GM12878 (cell line): ENCODE measurements at regions not wholly inside any gene's neighbourhood (a gene's known extent, or its start where the extent isn't known, plus 50 kb on each side); places are given as distances from the start of the nearest gene placed in this dataset.

ENCODE experiments used
- ATAC-seq: fragments of 200-7000 bp; cut with Tn5 transposase; 3 replicates; pipeline ENCODE4 v1.9.1; 2020; ENCODE audit warnings: mild to moderate bottlenecking, moderate library complexity
- BruUV-seq: library from RNA; stranded (reverse); fragments of 400-500 nt; replicated peaks from 2 replicates; lab custom pipeline; 2021; lab: Mats Ljungman, UMichigan
- CTCF ChIA-PET: fragments of 300-600 bp; sonication (Branson Sonifier 250); formaldehyde crosslinking; extraction: SDS; loops from one replicate; lab custom pipeline; 2021; ENCODE audit warnings: inconsistent platforms; lab: Yijun Ruan, JAX
- POLR2A ChIA-PET: fragments of 350-600 bp; formaldehyde crosslinking; extraction: SDS; loops from one replicate; lab custom pipeline; 2021; ENCODE audit warnings: inconsistent platforms; lab: Charles Lee
- RAD21 ChIA-PET: fragments of 300-600 bp; sonication (Branson Sonifier 250); formaldehyde crosslinking; loops from one replicate; lab custom pipeline; 2023; ENCODE audit warnings: antibody characterized with exemption; ENCODE audit not compliant: unreplicated experiment; lab: Charles Lee
- SMC1A ChIA-PET: fragments of 300-600 bp; sonication (Branson Sonifier 250); formaldehyde crosslinking; loops from one replicate; lab custom pipeline; 2023; ENCODE audit not compliant: unreplicated experiment, uncharacterized antibody; lab: Charles Lee
- DNase-seq: peaks from one replicate; pipeline ENCODE4 v3.0.0-alpha.2; 2011; ENCODE audit warnings: low read depth, low spot score
- FAIRE-seq: peaks from 3 replicates; lab custom pipeline; 2011; peaks lifted over from hg19 to GRCh38; lab: Jason Lieb, UNC
- H2AFZ ChIP-seq: 2 replicates; pipeline ENCODE4 v1.6.0; 2011; ENCODE audit warnings: low read depth, low read length, control low read depth; ENCODE audit not compliant: control insufficient read depth
- H3K27ac ChIP-seq: 2 replicates; pipeline ENCODE4 v1.5.1; 2011; ENCODE audit warnings: control low read depth; ENCODE audit not compliant: control insufficient read depth, insufficient read depth
- H3K27me3 ChIP-seq, 2 experiments: replicated peaks in 1 of 2; 2 replicates each; pipeline versions ENCODE4 v1.6.0 to v1.6.1; 2011; ENCODE audit warnings: low read length in 1 of 2; ENCODE audit not compliant: control insufficient read depth in 2 of 2, insufficient read depth in 2 of 2
- H3K36me3 ChIP-seq, 2 experiments: 2 replicates each; pipeline ENCODE4 v1.5.1; 2011; ENCODE audit warnings: low read length in 1 of 2; ENCODE audit not compliant: control insufficient read depth in 2 of 2, insufficient read depth in 2 of 2
- H3K4me1 ChIP-seq: 2 replicates; pipeline ENCODE4 v1.6.1; 2011; ENCODE audit warnings: mild to moderate bottlenecking, low read length, moderate library complexity, mixed read lengths; ENCODE audit not compliant: control insufficient read depth, insufficient read depth
- H3K4me2 ChIP-seq: 2 replicates; pipeline ENCODE4 v1.6.0; 2011; ENCODE audit warnings: control low read depth; ENCODE audit not compliant: control insufficient read depth, insufficient read depth
- H3K4me3 ChIP-seq: fragments of 200-600 bp; sonication (generic); 2 replicates; pipeline ENCODE4 v1.5.1; 2016
- H3K79me2 ChIP-seq: 2 replicates; pipeline ENCODE4 v1.6.0; 2011; ENCODE audit warnings: low read length; ENCODE audit not compliant: control insufficient read depth, insufficient read depth
- H3K9ac ChIP-seq: 2 replicates; pipeline ENCODE4 v1.8.0; 2011; ENCODE audit warnings: low read length, control low read depth, mixed read lengths; ENCODE audit not compliant: control insufficient read depth, insufficient read depth
- H3K9me3 ChIP-seq: replicated peaks from 3 replicates; pipeline ENCODE4 v1.5.1; 2011; ENCODE audit warnings: mild to moderate bottlenecking, low read length; ENCODE audit not compliant: control insufficient read depth, insufficient read depth
- H4K20me1 ChIP-seq: 2 replicates; pipeline ENCODE4 v1.6.0; 2011; ENCODE audit not compliant: control insufficient read depth, insufficient read depth
- BMI1 ChIP-seq: fragments of 450-650 bp; IDR thresholded peaks from 2 replicates; pipeline ENCODE4 v1.6.1; 2016; ENCODE audit warnings: mild to moderate bottlenecking, moderate library complexity, borderline replicate concordance
- EGR1 ChIP-seq, 2 experiments: IDR thresholded peaks; 1 replicate in 1 of 2; 2 replicates in 1 of 2; pipeline ENCODE4 v1.6.1; 2011 to 2012; ENCODE audit warnings: low read depth in 2 of 2, low read length in 2 of 2, borderline replicate concordance in 1 of 2, mild to moderate bottlenecking in 1 of 2, moderate library complexity in 1 of 2
- FOXM1 ChIP-seq: IDR thresholded peaks from 2 replicates; pipeline ENCODE4 v1.6.1; 2012; ENCODE audit warnings: low read depth, mild to moderate bottlenecking, inconsistent platforms, low read length, moderate library complexity
- MTA3 ChIP-seq: IDR thresholded peaks from 2 replicates; pipeline ENCODE4 v1.6.1; 2012; ENCODE audit warnings: low read length, inconsistent platforms, borderline replicate concordance
- MYB ChIP-seq: fragments of 150-350 bp; IDR thresholded peaks from 2 replicates; pipeline ENCODE4 v1.6.1; 2014; ENCODE audit warnings: mild to moderate bottlenecking, low read depth, low read length, borderline replicate concordance
- POLR2AphosphoS5 ChIP-seq: IDR thresholded peaks from 2 replicates; pipeline ENCODE4 v1.6.1; 2011; ENCODE audit warnings: mild to moderate bottlenecking, low read length, inconsistent platforms
- RB1 ChIP-seq: fragments of 450-650 bp; formaldehyde crosslinking; IDR thresholded peaks from 2 replicates; pipeline ENCODE4 v1.6.1; 2017; ENCODE audit warnings: mild to moderate bottlenecking, borderline replicate concordance
- in situ Hi-C: fragments of 300-500 bp; cut with MboI; formaldehyde crosslinking; loops from 9 replicates; pipeline ENCODE4 v1.14.3; 2018; ENCODE audit warnings: mixed read lengths
- intact Hi-C: fragments of 100-400 bp; cut with micrococcal nuclease; formaldehyde crosslinking; loops from one replicate; pipeline ENCODE4 v1.14.2; 2022; ENCODE audit not compliant: unreplicated experiment
- TF ChIP-seq, protein P1 (sequence below): fragments of 150-350 bp; IDR thresholded peaks from 2 replicates; pipeline ENCODE4 v1.6.1; 2014; ENCODE audit warnings: mild to moderate bottlenecking, low read depth, low read length

DNA sequence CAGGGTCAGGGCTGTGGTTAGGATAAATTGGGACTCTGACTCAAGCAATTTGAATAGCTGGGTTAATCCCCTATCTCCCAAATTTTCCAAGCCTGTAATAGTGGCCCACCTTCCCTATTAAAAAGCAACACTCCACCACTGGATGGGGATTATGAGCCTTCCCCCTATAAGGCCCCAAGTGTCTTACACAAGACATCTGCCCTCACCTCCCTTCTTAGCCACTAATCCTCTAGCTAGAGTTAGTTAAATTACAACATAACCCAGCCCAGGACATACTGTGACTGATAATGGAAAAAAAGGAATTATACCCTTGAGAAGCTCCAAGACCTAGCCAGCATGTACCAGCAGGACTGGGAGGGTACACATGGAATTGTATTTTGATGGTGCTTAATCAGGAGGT is 190.4 kb downstream of the NRP2 start (continued):
- TF ChIP-seq MTA3 (no peak), RB1 (no peak), BMI1 (no peak)

DNA sequence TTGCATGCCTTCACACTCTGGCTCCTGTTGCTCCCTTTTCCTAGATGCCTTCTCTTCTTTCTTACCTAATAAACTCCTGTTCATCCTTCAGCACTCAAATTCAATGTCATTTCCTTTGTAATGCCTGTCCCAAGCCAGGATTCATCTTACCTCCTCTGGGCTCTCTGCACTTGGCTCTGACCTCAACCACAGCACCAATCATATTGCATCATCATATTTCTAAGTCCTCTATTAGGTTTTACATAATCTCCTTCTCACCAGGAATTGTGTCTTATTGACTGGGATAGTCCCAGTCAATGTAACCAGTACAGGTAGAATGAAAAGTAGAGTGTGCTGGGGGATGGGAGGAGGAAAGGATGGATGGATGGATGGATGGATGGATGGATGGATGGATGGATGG is 187.1 kb downstream of the NRP2 start:
- Histone ChIP-seq H3K9me3 (no peaks in the 10 kb centered on the region), H3K4me1 (no peaks in the 10 kb centered on the region), H3K9ac (no peak overlapping the region), H3K4me2 (no peak overlapping the region), H3K27me3 (no peaks in the 10 kb centered on the region), H3K4me3 (no peak overlapping the region), H2AFZ (no peak overlapping the region), H3K79me2 (no peaks in the 10 kb centered on the region), H4K20me1 (no peaks in the 10 kb centered on the region), H3K27ac (no peak overlapping the region), H3K36me3 (no peaks in the 10 kb centered on the region)
- ChIA-PET SMC1A (no interaction called here), POLR2A (no interaction called here), CTCF (no interaction called here), RAD21 (no interaction called here)
- intact Hi-C loops (no loop called here), in situ Hi-C loops (no loop called here)
- FAIRE-seq (no peak), DNase-seq (no peak), ATAC-seq (no peak)
- TF ChIP-seq POLR2AphosphoS5 (no peak), EGR1 (IDR thresholded peaks at IDR 0.05; ENCODE audit: borderline replicate concordance in 1 of 2, low read depth in 2 of 2, low read length in 2 of 2) (no peak), FOXM1 (no peak), MYB (no peak)
- TF ChIP-seq, protein P1, sequence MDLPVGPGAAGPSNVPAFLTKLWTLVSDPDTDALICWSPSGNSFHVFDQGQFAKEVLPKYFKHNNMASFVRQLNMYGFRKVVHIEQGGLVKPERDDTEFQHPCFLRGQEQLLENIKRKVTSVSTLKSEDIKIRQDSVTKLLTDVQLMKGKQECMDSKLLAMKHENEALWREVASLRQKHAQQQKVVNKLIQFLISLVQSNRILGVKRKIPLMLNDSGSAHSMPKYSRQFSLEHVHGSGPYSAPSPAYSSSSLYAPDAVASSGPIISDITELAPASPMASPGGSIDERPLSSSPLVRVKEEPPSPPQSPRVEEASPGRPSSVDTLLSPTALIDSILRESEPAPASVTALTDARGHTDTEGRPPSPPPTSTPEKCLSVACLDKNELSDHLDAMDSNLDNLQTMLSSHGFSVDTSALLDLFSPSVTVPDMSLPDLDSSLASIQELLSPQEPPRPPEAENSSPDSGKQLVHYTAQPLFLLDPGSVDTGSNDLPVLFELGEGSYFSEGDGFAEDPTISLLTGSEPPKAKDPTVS = no peak
- no TSS peak for BruUV-seq
